ENCODE measurements at regions not wholly inside any gene's neighbourhood (a gene's known extent, or its start where the extent isn't known, plus 50 kb on each side); places are given as distances from the start of the nearest gene placed in this dataset.

DNA sequence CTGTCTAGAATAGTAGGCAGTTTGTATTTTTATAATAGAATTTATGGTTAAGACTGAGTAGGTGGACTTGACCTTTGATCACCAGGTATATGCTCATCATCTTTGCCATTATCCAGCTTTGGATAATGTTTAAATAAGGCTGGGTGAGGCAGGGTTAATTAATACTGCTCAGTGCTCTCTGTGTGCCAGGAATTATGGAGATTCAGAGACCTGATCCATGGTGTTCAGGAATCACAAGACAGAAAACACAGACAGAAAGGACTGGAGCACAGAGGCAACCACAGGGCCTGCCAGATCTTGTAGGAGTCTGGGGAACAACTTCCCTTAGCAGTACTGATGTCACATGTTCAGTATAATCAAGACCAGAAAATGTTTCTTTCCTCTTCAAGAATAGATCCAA lies 186.3 kb upstream of the ADCY2 start:
- FAIRE-seq (no peak), DNase-seq (ENCODE audit: low read depth in 1 of 2, low spot score in 1 of 2) (no peak), ATAC-seq (no peak)
- Histone ChIP-seq H3K4me3 (no peak overlapping the region), H3K4me2 (no peak overlapping the region), H3K27ac (no peak overlapping the region), H3K9me3 (no peaks in the 10 kb centered on the region), H3K4me1 (no peaks in the 10 kb centered on the region)
- no peak for TF ChIP-seq MAFK (IDR thresholded peaks at IDR 0.05; ENCODE audit: partially characterized antibody)
- no peak for TF ChIP-seq SREBF2 (IDR thresholded peaks at IDR 0.05)
- TF ChIP-seq GATA3 (IDR thresholded peaks at IDR 0.05; ENCODE audit: borderline replicate concordance) = no peak
- TF ChIP-seq, protein P1, sequence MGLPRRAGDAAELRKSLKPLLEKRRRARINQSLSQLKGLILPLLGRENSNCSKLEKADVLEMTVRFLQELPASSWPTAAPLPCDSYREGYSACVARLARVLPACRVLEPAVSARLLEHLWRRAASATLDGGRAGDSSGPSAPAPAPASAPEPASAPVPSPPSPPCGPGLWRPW (IDR thresholded peaks at IDR 0.05) = no peak
- CTCF ChIA-PET = no interaction called here
- POLR2A ChIA-PET = no interaction called here

DNA sequence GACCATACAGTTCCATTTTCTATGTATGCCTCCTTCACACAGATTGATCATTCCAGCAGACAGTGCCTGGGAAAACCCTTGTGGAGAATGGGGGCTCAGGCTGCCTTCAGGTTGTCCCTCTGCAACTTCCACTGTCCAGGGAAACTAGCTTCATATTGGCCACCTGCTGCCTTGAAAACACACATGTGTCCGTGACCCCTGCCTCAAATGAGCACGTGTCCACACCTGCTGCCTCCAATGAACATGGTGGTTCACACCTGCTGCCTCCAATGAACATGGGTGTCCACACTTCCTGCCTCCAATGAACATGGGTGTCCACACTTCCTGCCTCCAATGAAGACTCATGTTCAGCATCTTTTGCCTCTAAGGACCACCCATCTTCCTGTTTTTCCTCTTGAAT lies 185.4 kb upstream of the ADCY2 start:
- TF ChIP-seq ZNF302 (CRISPR knock-in tag; IDR thresholded peaks at IDR 0.05) (no peak), EHMT2 (IDR thresholded peaks at IDR 0.05; ENCODE audit: low read depth) (no peak), SREBF2 (IDR thresholded peaks at IDR 0.05) (no peak), JUNB (IDR thresholded peaks at IDR 0.05) (no peak)
- Histone ChIP-seq H3K4me2 (no peak overlapping the region), H3K9me3 (no peaks in the 10 kb centered on the region), H3K4me1 (no peaks in the 10 kb centered on the region), H3K4me3 (no peak overlapping the region), H3K27ac (no peak overlapping the region)
- DNase-seq (ENCODE audit: low read depth in 1 of 2, low spot score in 1 of 2) (no peak), FAIRE-seq (no peak), ATAC-seq (no peak)
- ChIA-PET CTCF (no interaction called here), POLR2A (no interaction called here)
- 0% methylated on average over 2 of the region's 2 CpGs for WGBS (ENCODE audit: missing lambda C conversion rate)

DNA sequence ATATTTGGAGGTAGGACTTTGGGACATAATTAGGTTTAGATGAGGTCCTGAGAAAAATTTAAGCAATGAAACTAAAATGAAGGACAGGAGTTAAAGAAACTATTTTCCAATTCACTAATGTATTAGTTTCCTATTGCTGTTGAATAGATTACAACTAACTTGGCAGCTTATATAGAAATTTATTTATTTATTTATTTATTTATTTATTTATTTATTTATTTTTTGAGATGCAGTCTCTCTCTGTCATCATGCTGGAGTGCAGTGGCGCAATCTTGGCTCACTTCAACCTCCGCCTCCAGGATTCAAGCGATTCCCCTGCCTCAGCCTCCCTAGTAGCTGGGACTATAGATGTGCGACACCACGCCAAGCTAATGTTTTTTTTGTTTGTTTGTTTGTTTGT lies 182.4 kb upstream of the ADCY2 start:
- H3K9me3 ChIP-seq = no peaks in the 10 kb centered on the region
- ATAC-seq (no peak), FAIRE-seq (no peak), DNase-seq (ENCODE audit: low read depth in 1 of 2, low spot score in 1 of 2) (no peak)
- TF ChIP-seq, protein P2, sequence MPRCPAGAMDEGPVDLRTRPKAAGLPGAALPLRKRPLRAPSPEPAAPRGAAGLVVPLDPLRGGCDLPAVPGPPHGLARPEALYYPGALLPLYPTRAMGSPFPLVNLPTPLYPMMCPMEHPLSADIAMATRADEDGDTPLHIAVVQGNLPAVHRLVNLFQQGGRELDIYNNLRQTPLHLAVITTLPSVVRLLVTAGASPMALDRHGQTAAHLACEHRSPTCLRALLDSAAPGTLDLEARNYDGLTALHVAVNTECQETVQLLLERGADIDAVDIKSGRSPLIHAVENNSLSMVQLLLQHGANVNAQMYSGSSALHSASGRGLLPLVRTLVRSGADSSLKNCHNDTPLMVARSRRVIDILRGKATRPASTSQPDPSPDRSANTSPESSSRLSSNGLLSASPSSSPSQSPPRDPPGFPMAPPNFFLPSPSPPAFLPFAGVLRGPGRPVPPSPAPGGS (IDR thresholded peaks at IDR 0.05) = no peak
- no peak for TF ChIP-seq POLR2AphosphoS2 (conservative IDR thresholded peaks at IDR 0.05; ENCODE audit: low read length)
- no peak for TF ChIP-seq KDM1A (IDR thresholded peaks at IDR 0.05; ENCODE audit: low read depth)
- TF ChIP-seq HEYL (CRISPR knock-in tag; IDR thresholded peaks at IDR 0.05) = no peak
- TF ChIP-seq RARB (CRISPR knock-in tag; IDR thresholded peaks at IDR 0.05) = no peak
- TF ChIP-seq ZC3H11A (IDR thresholded peaks at IDR 0.05) = peak; percentile 59
- TF ChIP-seq HOXA7 (CRISPR knock-in tag; IDR thresholded peaks at IDR 0.05) = no peak
- H3K4me3 ChIP-seq = no peak overlapping the region
- H3K4me1 ChIP-seq = no peaks in the 10 kb centered on the region
- CTCF ChIA-PET = no interaction called here
- POLR2A ChIA-PET = no interaction called here
- WGBS (ENCODE audit: missing lambda C conversion rate) = 43% methylated on average over 5 of the region's 5 CpGs
- no peak overlapping the region for H3K27ac ChIP-seq
- H3K4me2 ChIP-seq = no peak overlapping the region

DNA sequence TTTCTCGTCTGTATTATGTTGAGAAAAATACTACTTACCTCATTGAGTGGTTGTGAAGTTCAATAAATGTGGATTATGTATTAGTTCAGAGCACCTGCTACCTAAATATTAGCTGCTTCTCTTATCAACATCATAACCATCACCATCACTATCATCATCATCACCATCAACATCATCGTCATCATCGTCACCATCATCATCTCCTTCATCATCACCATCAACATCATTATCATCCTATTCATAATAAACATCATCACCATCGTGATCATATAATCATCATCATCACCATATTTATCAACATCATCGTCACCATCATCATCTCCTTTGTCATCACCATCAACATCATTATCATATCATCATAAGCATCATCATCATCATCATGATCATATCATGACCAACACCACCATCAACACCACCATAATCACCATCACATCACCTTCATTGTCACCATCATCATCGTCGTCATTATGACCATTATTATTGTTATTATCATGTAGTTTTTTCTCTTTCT lies 181.0 kb upstream of the ADCY2 start:
- CTCF ChIA-PET = no interaction called here
- whole genome bisulfite sequencing (ENCODE audit: missing lambda C conversion rate) = 2% methylated on average over 7 of the region's 7 CpGs
- no peak for FAIRE-seq

More for the DNA sequence above, 181.0 kb upstream of the ADCY2 start:
- Histone ChIP-seq H3K27ac (no peak overlapping the region), H3K4me1 (no peaks in the 10 kb centered on the region), H3K4me2 (no peak overlapping the region), H3K9me3 (no peaks in the 10 kb centered on the region), H3K4me3 (no peak overlapping the region)
- DNase-seq (ENCODE audit: low read depth in 1 of 2, low spot score in 1 of 2) (no peak), ATAC-seq (no peak)
- TF ChIP-seq, protein P3, sequence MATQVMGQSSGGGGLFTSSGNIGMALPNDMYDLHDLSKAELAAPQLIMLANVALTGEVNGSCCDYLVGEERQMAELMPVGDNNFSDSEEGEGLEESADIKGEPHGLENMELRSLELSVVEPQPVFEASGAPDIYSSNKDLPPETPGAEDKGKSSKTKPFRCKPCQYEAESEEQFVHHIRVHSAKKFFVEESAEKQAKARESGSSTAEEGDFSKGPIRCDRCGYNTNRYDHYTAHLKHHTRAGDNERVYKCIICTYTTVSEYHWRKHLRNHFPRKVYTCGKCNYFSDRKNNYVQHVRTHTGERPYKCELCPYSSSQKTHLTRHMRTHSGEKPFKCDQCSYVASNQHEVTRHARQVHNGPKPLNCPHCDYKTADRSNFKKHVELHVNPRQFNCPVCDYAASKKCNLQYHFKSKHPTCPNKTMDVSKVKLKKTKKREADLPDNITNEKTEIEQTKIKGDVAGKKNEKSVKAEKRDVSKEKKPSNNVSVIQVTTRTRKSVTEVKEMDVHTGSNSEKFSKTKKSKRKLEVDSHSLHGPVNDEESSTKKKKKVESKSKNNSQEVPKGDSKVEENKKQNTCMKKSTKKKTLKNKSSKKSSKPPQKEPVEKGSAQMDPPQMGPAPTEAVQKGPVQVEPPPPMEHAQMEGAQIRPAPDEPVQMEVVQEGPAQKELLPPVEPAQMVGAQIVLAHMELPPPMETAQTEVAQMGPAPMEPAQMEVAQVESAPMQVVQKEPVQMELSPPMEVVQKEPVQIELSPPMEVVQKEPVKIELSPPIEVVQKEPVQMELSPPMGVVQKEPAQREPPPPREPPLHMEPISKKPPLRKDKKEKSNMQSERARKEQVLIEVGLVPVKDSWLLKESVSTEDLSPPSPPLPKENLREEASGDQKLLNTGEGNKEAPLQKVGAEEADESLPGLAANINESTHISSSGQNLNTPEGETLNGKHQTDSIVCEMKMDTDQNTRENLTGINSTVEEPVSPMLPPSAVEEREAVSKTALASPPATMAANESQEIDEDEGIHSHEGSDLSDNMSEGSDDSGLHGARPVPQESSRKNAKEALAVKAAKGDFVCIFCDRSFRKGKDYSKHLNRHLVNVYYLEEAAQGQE (IDR thresholded peaks at IDR 0.05) = no peak
- TF ChIP-seq FOXS1 (CRISPR knock-in tag; IDR thresholded peaks at IDR 0.05) = no peak
- no peak for TF ChIP-seq GATA3 (IDR thresholded peaks at IDR 0.05; ENCODE audit: borderline replicate concordance)
- TF ChIP-seq, protein P4, sequence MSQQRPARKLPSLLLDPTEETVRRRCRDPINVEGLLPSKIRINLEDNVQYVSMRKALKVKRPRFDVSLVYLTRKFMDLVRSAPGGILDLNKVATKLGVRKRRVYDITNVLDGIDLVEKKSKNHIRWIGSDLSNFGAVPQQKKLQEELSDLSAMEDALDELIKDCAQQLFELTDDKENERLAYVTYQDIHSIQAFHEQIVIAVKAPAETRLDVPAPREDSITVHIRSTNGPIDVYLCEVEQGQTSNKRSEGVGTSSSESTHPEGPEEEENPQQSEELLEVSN (IDR thresholded peaks at IDR 0.05; ENCODE audit: borderline replicate concordance, low read depth) = no peak
- POLR2A ChIA-PET = no interaction called here

Data from A549 (cell line).